GM18858 (cell line): ENCODE measurements at regions not wholly inside any gene's neighbourhood (a gene's known extent, or its start where the extent isn't known, plus 50 kb on each side); places are given as distances from the start of the nearest gene placed in this dataset.
"Not testable (repeated sequence)": the region's sequence is repeated elsewhere in the genome, so short reads cannot be mapped to it uniquely, and the experiment has no call there.

ENCODE experiments used
- ATAC-seq: cut with Tn5 transposase; IDR thresholded peaks from one replicate; pipeline ENCODE4 v1.9.1; 2021; ENCODE audit not compliant: unreplicated experiment

DNA sequence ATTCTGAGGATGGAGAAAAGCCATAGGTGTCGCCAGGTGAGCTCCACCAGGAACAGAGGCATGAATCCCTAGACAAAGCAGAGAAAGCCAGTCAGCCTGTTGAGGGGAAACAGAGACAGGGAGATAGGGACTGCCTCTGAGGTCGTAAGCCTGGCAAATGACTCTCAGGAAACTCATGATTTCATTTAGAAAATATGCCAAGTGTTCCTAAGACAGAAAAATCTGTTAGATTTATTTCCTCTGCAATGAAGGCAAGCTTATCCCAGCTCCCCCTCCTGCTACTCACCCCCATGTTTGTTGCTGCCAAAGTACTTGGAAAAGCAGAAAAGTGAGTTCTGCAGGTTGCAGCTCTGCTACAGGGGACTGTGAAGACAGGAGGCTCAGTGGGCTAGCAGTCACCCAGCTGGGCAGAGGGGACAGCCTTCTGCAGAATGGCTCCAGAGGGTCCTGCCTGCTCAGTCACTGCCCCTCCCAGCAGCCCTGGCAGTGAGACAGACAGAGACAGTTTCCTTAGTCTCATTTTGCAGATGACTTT lies 184.3 kb downstream of the ADRA2A start:
- no peak for ATAC-seq

DNA sequence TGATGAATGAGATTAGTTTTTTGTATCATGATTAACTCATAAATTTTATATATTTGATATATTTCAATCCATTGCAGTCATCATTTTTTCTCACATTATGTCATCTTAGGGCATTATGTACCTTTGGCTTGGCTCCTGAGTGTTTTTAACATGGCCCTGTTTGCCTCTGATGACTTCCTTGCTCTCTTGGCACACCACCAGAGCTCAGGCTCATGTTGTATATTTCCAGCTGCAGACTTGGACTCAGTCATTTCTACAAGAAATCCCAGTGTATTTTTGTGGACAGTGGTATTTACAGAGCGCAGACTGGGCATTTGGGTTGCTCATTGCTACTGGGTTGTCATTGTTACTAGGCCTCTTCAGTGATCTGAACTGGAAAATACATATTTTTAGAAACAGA lies 188.5 kb downstream of the ADRA2A start:
- ATAC-seq: no peak

GRCh38 chr10:111266165-111266564 lies 189.3 kb downstream of the ADRA2A start:
- no peak for ATAC-seq

DNA sequence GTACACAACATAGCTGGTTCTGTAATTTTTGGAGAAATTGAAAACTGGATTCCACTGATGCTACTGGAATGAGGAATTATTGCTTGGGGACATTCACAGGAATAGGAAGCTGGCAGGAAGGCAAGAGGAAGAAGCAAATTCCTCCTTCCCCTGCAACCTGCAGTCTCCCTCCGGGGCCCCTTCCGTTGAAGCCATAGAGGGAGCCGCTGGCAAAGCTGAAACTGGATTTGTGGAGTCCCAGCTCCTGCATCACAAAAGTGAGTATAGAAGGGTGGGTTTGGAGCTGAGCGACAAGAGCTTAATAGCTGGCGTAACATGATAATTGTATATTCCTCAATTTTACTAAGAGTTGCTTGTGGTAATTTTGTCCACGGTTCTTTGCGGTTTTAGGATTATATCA lies 190.8 kb downstream of the ADRA2A start:
- no peak for ATAC-seq

- ATAC-seq: no peak
Observed at GRCh38 chr10:111273235-111273634, 196.4 kb downstream of the ADRA2A start.

DNA sequence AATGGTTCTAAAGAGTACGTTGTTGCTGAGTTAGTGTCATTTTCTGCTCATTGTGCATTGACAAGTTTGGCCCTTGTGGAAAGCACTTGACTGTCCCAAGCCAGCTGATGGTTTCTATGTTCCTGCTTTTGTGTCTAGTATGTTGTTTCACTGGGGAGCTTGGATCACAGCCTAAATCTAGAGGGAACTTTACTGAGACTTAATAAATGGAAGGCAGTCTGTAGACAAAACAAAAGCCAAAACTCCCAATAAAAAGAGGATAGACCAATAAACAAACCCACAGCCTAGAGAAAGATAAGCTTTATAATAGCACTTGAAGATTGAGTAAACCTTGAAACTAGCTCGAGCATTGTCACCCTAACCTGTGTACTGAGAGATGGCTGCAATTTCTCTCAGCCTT lies 196.8 kb downstream of the ADRA2A start:
- ATAC-seq: no peak

DNA sequence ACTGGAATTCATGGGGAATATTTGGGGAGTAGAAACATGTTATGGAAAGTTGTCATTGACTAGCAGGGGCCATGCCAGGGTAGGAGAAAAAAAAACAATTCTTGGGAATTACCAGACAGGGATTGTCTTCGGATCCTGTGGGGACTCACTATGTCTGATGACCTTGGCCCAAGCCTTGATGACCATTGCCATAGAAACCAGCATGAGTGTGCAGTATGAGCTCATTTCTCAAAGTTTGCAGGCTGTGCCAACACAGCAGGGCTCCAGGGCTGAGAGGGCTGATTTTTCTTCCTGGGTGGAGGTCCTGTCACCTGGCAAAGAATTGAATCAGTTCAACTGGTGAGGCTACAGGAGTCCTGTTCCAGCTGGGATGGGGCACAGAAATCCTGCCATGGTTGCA lies 198.3 kb downstream of the ADRA2A start:
- no peak for ATAC-seq

GRCh38 chr10:111277661-111278060 lies 200.8 kb downstream of the ADRA2A start:
- ATAC-seq: no peak

- no peak for ATAC-seq
Observed at GRCh38 chr10:111278266-111278665, 201.4 kb downstream of the ADRA2A start.

DNA sequence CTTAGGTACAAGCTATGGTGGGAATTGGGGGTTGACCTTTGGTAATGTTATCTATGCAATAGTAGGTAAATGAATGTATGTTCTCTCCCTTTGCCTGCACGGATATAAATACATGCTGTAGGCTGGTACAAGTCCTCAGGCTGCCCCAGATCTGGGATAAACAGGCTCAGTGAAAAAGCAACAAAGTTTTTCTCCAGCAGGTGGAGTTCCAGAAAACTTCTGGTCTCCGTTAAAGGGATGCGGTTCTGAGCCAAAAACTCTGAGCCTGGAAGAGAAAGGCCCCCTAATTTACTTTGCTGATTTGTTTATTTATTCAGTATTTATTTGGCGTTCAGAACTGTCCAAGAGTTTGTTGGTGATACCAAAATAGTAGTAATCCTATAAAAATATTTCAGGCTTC lies 204.7 kb downstream of the ADRA2A start:
- ATAC-seq: no peak

- no peak for ATAC-seq
Observed at GRCh38 chr10:111289461-111289860, 212.6 kb downstream of the ADRA2A start.

DNA sequence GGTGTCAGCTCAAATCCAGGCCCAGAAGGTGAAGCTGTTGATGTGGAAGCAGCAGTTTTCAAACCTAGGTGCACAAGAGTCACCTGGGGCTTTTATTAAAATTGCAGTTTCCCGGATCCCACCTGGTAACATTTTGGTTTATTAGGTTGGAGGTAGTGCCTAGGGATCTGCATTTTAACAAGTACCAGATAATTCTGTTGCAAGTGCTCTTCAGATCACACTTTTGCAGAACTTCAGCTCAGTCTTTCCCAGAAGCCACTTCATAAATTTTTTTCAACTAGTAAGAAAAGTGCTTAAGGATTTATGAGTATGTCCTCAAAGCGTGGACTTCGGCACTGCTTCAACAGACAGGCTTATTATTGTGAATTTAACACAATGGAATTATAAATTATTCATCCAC lies 213.8 kb downstream of the ADRA2A start:
- no peak for ATAC-seq

- no peak for ATAC-seq
Observed at GRCh38 chr10:111295788-111296187, 219.0 kb downstream of the ADRA2A start.

- ATAC-seq: no peak
Observed at GRCh38 chr10:111297351-111297848, 220.6 kb downstream of the ADRA2A start.

DNA sequence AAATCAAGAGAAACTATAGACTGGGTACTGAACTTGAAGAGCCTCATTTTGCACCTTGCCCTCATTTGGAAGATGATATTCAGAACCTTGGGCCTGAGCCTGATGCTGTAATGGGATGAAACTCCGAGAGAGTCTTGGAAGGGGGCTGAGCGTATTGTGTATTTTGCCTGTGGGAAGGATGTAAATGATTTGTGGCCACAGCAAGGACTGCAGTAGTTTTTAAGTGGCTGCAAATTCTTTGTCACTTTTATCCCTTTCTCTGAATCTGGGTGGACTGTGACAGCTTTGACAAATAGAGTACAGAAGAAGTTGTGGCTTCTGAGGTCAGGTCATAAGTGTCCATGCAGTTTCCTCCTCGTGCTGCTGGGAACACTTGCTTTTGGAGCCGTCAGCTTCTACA lies 221.2 kb downstream of the ADRA2A start:
- no peak for ATAC-seq

DNA sequence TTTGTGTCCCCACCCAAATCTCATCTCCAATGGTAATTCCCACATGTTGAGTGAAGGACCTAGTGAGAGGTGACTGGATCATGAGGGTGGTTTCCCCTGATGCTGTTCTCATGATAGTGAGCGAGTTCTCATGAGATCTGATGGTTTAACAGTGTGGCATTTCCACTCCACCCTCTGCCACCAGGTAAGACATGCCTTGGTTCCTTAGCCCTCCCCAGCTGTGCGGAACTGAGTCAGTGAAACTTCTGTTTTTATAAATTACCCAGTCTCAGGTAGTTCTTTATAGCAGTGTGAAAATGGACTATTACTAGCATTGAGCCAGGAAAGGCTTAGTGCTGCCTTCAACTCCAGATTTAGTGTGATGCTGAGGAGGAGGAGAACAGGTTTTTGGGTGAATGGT lies 222.2 kb downstream of the ADRA2A start:
- no peak for ATAC-seq

DNA sequence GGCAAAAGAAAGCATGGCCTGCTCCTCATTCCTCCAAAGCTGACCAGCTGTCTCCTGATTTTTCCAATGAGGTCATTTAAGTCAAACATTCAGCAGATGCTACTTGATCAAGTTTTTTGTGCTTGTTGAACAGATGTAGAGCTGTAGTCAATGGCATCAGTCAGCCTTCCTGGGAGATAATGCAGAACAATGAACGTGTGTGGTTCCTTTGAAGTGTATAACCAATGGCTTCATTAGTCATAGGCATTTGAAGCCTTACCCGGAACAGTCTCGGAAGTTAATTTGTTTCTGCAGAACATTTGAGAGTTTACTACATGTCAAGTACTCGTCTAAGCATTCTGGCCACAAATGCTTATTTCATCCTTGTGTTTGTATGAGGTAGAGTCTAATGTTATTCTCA lies 227.1 kb downstream of the ADRA2A start:
- ATAC-seq: no peak

DNA sequence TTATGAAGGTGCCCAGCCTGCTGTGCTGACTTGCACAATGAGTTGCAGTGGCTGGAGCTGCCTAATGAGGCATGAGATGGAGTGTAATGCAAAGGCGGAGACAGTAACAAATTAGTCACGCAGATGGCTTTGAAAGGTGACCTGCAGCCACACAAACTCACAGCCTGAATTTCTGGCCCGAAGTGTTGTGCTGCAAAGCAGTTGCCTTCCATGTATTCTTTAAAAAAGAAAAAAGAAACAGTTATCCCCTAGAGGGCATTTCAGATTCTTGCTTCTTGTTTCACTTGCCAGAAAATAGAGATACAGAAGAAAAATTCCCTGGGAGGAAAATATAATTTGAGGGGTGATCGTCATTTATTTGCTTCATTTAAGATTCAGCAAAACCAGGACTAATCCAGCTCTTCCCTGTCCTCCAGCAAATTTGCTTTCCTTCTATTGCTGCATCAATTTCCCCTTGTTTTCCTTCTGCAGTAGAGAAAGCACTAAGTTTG lies 239.9 kb downstream of the ADRA2A start:
- no peak for ATAC-seq

- no peak for ATAC-seq
Observed at GRCh38 chr10:111319866-111320265, 243.0 kb downstream of the ADRA2A start.

DNA sequence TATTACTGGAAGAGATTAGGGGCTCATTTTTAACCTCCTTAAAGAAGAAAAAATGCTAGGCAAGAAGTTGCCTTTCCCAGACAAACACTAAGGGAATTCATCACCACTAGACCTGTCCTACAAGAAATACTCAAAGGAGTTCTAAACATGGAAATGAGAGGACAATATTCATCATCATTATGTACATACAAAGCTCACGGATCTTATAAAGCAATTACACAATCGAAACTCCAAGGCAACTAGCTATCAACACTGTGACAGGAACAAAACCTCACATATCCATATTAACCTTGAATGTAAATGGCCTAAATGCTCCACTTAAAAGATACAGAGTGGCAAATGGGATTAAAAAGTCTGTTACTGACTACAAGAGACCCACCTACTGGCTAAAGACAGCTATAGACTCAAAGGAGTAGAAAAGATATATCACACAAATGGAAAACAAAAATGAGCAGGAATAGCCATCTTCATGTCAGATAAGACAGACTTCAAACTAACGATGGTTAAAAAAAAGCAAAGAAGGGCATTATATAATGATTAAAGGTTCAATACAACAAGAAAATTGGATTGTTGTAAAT lies 246.6 kb downstream of the ADRA2A start:
- no peak for ATAC-seq

- not testable (repeated sequence) for ATAC-seq
Observed at GRCh38 chr10:111332174-111332573, 255.3 kb downstream of the ADRA2A start.

DNA sequence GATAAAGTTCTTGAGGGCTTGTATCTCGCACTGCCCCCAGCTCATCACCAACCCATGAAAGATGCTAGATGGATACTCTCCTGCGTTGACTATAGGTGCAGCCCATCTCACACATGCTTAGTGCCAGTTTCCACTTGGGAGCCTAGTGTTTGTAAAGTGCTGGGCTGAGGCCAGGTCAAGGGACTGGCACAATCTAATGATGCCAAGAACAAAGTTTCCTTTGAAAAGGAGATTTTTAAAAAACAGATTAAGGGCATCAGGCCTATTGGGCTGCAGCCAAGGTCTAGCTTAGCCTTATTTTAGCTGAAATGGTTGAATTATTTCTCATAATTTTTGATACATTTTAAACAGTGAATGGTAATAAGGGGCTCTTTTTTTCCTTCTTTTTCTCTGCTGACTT lies 259.0 kb downstream of the ADRA2A start:
- no peak for ATAC-seq

DNA sequence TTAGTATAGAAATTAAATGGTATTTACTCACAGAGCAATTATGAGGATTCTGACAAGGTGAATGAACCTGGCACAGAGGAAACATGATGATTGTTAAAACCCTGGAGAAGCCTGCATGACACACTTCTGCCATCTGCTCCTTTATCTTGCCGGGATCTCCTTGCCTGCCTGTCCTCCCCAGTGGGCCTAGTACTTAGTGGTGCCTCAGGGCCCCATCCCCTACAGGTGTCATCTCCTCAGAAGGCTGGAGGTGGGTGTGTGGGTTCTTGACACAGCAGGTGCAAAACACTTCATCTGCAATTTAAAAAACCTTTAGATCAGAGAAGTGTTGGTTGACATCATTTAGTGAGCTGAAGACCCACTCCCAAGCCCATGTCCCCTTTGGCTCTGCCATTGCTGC lies 261.2 kb downstream of the ADRA2A start:
- ATAC-seq: no peak
